ENCODE measurements at regions not wholly inside any gene's neighbourhood (a gene's known extent, or its start where the extent isn't known, plus 50 kb on each side); places are given as distances from the start of the nearest gene placed in this dataset.

DNA sequence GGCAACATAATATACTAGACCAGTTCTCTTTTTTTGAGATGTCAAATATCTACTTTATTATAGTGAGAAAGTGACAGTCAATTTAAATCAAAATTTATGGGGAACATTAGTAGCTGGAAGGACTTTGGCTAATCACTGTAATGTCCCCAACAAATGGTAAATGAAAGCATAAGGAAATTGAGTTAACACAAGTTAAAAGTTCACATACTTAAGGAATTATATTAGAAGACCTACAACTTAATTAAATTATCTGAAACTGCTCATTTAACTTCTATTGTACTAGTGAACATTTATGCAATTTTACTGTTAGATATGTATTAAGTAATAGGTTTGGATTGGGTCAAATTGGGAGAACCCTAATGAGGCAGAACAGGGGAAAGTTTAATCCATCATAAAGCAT lies 160.3 kb upstream of the TENM3 start:
- Histone ChIP-seq H2BK15ac (ENCODE audit: low read depth, poor library complexity, severe bottlenecking) (no peak overlapping the region), H4K8ac (ENCODE audit: low read length) (no peak overlapping the region), H3K23ac (ENCODE audit: low read length in 2 of 2) (no peak overlapping the region), H3K27ac (ENCODE audit: low read length, poor library complexity, severe bottlenecking) (no peak overlapping the region), H3K4me3 (ENCODE audit: insufficient read depth in 1 of 2, low read depth in 1 of 2, low read length in 2 of 2) (no peak overlapping the region), H2AFZ (ENCODE audit: low read depth, low read length) (no peak overlapping the region), H3K27me3 (ENCODE audit: control insufficient read depth in 1 of 2, insufficient read depth in 1 of 2, low read length in 2 of 2) (no peaks in the 10 kb centered on the region), H3K9ac (ENCODE audit: low read length) (no peak overlapping the region), H3K36me3 (ENCODE audit: control insufficient read depth in 1 of 2, insufficient read depth in 2 of 2, low read depth in 1 of 2, low read length in 2 of 2) (peaks cover 0 to 5% of the 10 kb centered on the region in 2 experiments), H3K79me1 (replicated peaks; ENCODE audit: low read length, poor library complexity, severe bottlenecking) (peaks cover 4% of the 10 kb centered on the region), H2AK5ac (ENCODE audit: low read length, severe bottlenecking) (no peak overlapping the region), H2BK5ac (ENCODE audit: low read depth, low read length, poor library complexity, severe bottlenecking) (no peak overlapping the region), H3K4me2 (ENCODE audit: low read length, poor library complexity, severe bottlenecking) (no peak overlapping the region), H4K91ac (ENCODE audit: low read length) (no peak overlapping the region), H3K4ac (ENCODE audit: low read depth in 1 of 2, low read length in 2 of 2) (no peak overlapping the region), H2BK12ac (ENCODE audit: low read length in 2 of 2) (no peak overlapping the region), H3K14ac (ENCODE audit: low read length in 2 of 2) (no peak overlapping the region), H2BK120ac (ENCODE audit: low read depth, low read length) (no peak overlapping the region), H3K4me1 (ENCODE audit: control insufficient read depth, insufficient read depth, low read depth, low read length) (peaks cover 2% of the 10 kb centered on the region), H3K18ac (ENCODE audit: low read depth in 1 of 2, low read length in 2 of 2) (no peak overlapping the region), H3K9me3 (ENCODE audit: control insufficient read depth, low read length) (no peaks in the 10 kb centered on the region)
- DNase-seq, result no peak

DNA sequence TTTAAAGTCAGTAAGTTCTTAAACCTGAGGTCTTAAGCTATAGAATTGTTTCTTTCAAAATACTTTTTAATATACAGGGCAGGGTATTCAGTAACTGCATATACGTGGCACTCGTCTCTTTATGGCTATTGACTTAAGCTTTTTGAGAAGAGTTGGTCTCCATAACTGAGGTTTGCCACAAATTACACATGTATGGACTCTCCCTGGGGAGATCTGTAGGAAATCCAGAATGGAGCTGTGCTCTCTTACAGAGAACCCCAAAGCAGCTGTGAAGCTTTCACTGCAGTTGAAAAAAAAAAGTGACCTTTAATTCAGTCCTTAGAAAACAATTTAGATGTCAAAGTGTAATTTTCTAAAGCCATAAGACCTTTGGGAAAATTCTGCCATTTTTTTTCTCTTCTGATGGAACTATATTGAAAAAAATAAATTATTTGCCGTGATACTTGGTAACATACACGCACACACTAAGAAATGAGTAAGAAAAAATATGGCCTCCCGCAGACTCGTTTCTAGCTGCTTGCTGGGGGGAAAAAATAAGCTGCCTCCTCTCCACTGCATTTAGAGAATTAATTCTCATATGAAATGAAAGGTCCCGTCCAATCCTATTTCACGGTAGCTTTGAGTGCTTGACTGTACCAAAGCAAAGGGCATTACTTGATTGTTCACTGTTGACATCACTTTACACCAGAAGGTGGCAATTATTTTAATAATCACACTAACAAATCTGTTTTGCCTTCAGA lies 159.4 kb upstream of the TENM3 start:
- H2AK5ac ChIP-seq (ENCODE audit: low read length, severe bottlenecking), result no peak overlapping the region
- H3K14ac ChIP-seq (ENCODE audit: low read length in 2 of 2), result no peak overlapping the region
- H3K4me3 ChIP-seq (ENCODE audit: insufficient read depth in 1 of 2, low read depth in 1 of 2, low read length in 2 of 2), result no peak overlapping the region
- no peak overlapping the region for H2BK15ac ChIP-seq (ENCODE audit: low read depth, poor library complexity, severe bottlenecking)
- peaks cover 4% of the 10 kb centered on the region for H3K79me1 ChIP-seq (replicated peaks; ENCODE audit: low read length, poor library complexity, severe bottlenecking)
- DNase-seq, result no peak
- H3K27ac ChIP-seq (ENCODE audit: low read length, poor library complexity, severe bottlenecking), result peak overlapping the region; percentile 73
- H3K9ac ChIP-seq (ENCODE audit: low read length), result no peak overlapping the region
- no peak overlapping the region for H3K23ac ChIP-seq (ENCODE audit: low read length in 2 of 2)
- H3K4ac ChIP-seq (ENCODE audit: low read depth in 1 of 2, low read length in 2 of 2), result no peak overlapping the region
- H3K4me2 ChIP-seq (ENCODE audit: low read length, poor library complexity, severe bottlenecking), result no peak overlapping the region
- H2AFZ ChIP-seq (ENCODE audit: low read depth, low read length), result no peak overlapping the region
- H3K4me1 ChIP-seq (ENCODE audit: control insufficient read depth, insufficient read depth, low read depth, low read length), result peaks cover 2% of the 10 kb centered on the region
- H3K18ac ChIP-seq (ENCODE audit: low read depth in 1 of 2, low read length in 2 of 2), result no peak overlapping the region
- no peaks in the 10 kb centered on the region for H3K27me3 ChIP-seq (ENCODE audit: control insufficient read depth in 1 of 2, insufficient read depth in 1 of 2, low read length in 2 of 2)
- peaks cover 0 to 5% of the 10 kb centered on the region in 2 experiments for H3K36me3 ChIP-seq (ENCODE audit: control insufficient read depth in 1 of 2, insufficient read depth in 2 of 2, low read depth in 1 of 2, low read length in 2 of 2)
- H2BK5ac ChIP-seq (ENCODE audit: low read depth, low read length, poor library complexity, severe bottlenecking), result no peak overlapping the region
- no peak overlapping the region for H4K91ac ChIP-seq (ENCODE audit: low read length)
- H3K9me3 ChIP-seq (ENCODE audit: control insufficient read depth, low read length), result no peaks in the 10 kb centered on the region
- H2BK12ac ChIP-seq (ENCODE audit: low read length in 2 of 2), result no peak overlapping the region
- WGBS, result 86% methylated on average over 8 of the region's 8 CpGs
- no peak overlapping the region for H4K8ac ChIP-seq (ENCODE audit: low read length)
- H2BK120ac ChIP-seq (ENCODE audit: low read depth, low read length), result no peak overlapping the region

DNA sequence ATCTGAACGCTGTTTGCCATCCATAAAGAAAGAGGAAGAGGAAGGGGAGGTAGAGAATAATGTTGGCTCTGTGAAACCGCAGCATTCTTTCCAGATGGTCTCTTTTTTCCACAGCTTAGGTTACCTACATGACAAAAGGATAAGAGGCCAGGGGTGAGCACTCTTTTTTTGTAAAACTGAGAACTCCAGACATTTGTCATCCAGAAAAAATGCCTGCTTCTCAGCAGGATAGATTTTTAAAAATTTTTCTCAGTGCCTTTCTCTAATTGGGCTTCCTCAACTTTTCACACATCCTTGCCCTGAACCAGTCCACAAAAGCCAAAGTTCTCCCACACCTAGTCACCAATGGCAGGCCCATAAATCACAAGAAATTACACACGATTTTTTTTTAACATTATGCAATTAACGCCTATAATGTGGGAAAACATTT lies 158.1 kb upstream of the TENM3 start:
- peak overlapping the region; percentile 98 for H2BK5ac ChIP-seq (ENCODE audit: low read depth, low read length, poor library complexity, severe bottlenecking)
- H3K14ac ChIP-seq (ENCODE audit: low read length in 2 of 2), result no peak overlapping the region
- H3K4me1 ChIP-seq (ENCODE audit: control insufficient read depth, insufficient read depth, low read depth, low read length), result peaks cover 2% of the 10 kb centered on the region
- no peak overlapping the region for H3K9ac ChIP-seq (ENCODE audit: low read length)
- no peak overlapping the region for H3K18ac ChIP-seq (ENCODE audit: low read depth in 1 of 2, low read length in 2 of 2)
- no peak overlapping the region for H4K91ac ChIP-seq (ENCODE audit: low read length)
- WGBS, result 33% methylated on average over 1 of the region's 4 CpGs
- no peak overlapping the region for H3K4ac ChIP-seq (ENCODE audit: low read depth in 1 of 2, low read length in 2 of 2)
- no peak overlapping the region for H2BK15ac ChIP-seq (ENCODE audit: low read depth, poor library complexity, severe bottlenecking)
- H3K9me3 ChIP-seq (ENCODE audit: control insufficient read depth, low read length), result no peaks in the 10 kb centered on the region
- no peak overlapping the region for H2BK120ac ChIP-seq (ENCODE audit: low read depth, low read length)
- no peak for DNase-seq
- H3K4me2 ChIP-seq (ENCODE audit: low read length, poor library complexity, severe bottlenecking), result peak overlapping the region; percentile 45
- no peak overlapping the region for H2AK5ac ChIP-seq (ENCODE audit: low read length, severe bottlenecking)
- no peaks in the 10 kb centered on the region for H3K27me3 ChIP-seq (ENCODE audit: control insufficient read depth in 1 of 2, insufficient read depth in 1 of 2, low read length in 2 of 2)
- H2AFZ ChIP-seq (ENCODE audit: low read depth, low read length), result no peak overlapping the region
- H4K8ac ChIP-seq (ENCODE audit: low read length), result no peak overlapping the region
- no peak overlapping the region for H3K23ac ChIP-seq (ENCODE audit: low read length in 2 of 2)
- H3K4me3 ChIP-seq (ENCODE audit: insufficient read depth in 1 of 2, low read depth in 1 of 2, low read length in 2 of 2), result no peak overlapping the region
- peak overlapping the region; percentile 100 for H3K27ac ChIP-seq (ENCODE audit: low read length, poor library complexity, severe bottlenecking)
- H3K36me3 ChIP-seq (ENCODE audit: control insufficient read depth in 1 of 2, insufficient read depth in 2 of 2, low read depth in 1 of 2, low read length in 2 of 2), result peaks cover 0 to 5% of the 10 kb centered on the region in 2 experiments
- peaks cover 4% of the 10 kb centered on the region for H3K79me1 ChIP-seq (replicated peaks; ENCODE audit: low read length, poor library complexity, severe bottlenecking)
- no peak overlapping the region for H2BK12ac ChIP-seq (ENCODE audit: low read length in 2 of 2)

DNA sequence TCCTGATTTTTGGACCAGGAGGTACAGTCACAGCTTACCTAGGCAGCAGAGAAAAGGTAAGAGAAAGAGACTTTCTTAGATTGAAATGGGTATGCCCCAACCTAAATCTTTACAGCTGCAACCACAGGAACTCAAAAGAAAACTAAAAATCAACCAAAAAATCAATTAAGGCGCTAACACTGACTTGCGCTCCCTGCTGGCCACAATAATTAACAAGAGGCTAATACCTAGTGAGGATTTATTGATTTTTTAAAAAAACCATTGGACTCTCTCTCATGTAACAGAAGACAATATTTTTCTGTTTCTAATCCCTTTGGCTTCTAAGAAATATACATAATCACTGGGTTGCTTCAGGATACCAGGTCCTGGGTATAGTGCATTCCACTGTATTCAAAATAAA lies 153.9 kb upstream of the TENM3 start:
- no CpG with 5 or more reads among the region's 2 CpGs for WGBS

More for the DNA sequence above, 153.9 kb upstream of the TENM3 start:
- no peaks in the 10 kb centered on the region for H3K79me1 ChIP-seq (replicated peaks; ENCODE audit: low read length, poor library complexity, severe bottlenecking)
- H4K8ac ChIP-seq (ENCODE audit: low read length), result no peak overlapping the region
- no peaks in the 10 kb centered on the region for H3K27me3 ChIP-seq (ENCODE audit: control insufficient read depth in 1 of 2, insufficient read depth in 1 of 2, low read length in 2 of 2)
- H3K36me3 ChIP-seq (ENCODE audit: control insufficient read depth in 1 of 2, insufficient read depth in 2 of 2, low read depth in 1 of 2, low read length in 2 of 2), result no peaks in the 10 kb centered on the region
- H2BK12ac ChIP-seq (ENCODE audit: low read length in 2 of 2), result no peak overlapping the region
- H3K23ac ChIP-seq (ENCODE audit: low read length in 2 of 2), result no peak overlapping the region
- no peak overlapping the region for H3K4me3 ChIP-seq (ENCODE audit: insufficient read depth in 1 of 2, low read depth in 1 of 2, low read length in 2 of 2)
- H3K9ac ChIP-seq (ENCODE audit: low read length), result no peak overlapping the region
- no peak overlapping the region for H2BK5ac ChIP-seq (ENCODE audit: low read depth, low read length, poor library complexity, severe bottlenecking)
- DNase-seq, result no peak
- H2AFZ ChIP-seq (ENCODE audit: low read depth, low read length), result no peak overlapping the region
- no peak overlapping the region for H3K27ac ChIP-seq (ENCODE audit: low read length, poor library complexity, severe bottlenecking)
- no peaks in the 10 kb centered on the region for H3K9me3 ChIP-seq (ENCODE audit: control insufficient read depth, low read length)
- peaks cover 6% of the 10 kb centered on the region for H3K4me1 ChIP-seq (ENCODE audit: control insufficient read depth, insufficient read depth, low read depth, low read length)
- H3K4ac ChIP-seq (ENCODE audit: low read depth in 1 of 2, low read length in 2 of 2), result no peak overlapping the region
- H2AK5ac ChIP-seq (ENCODE audit: low read length, severe bottlenecking), result no peak overlapping the region
- no peak overlapping the region for H4K91ac ChIP-seq (ENCODE audit: low read length)
- no peak overlapping the region for H3K14ac ChIP-seq (ENCODE audit: low read length in 2 of 2)
- H3K4me2 ChIP-seq (ENCODE audit: low read length, poor library complexity, severe bottlenecking), result no peak overlapping the region
- no peak overlapping the region for H2BK15ac ChIP-seq (ENCODE audit: low read depth, poor library complexity, severe bottlenecking)
- no peak overlapping the region for H3K18ac ChIP-seq (ENCODE audit: low read depth in 1 of 2, low read length in 2 of 2)
- H2BK120ac ChIP-seq (ENCODE audit: low read depth, low read length), result no peak overlapping the region

Data from mesenchymal stem cell (in vitro differentiated cells and primary cell).